Ascending aorta (tissue), 2 donors: ENCODE measurements at regions not wholly inside any gene's neighbourhood (a gene's known extent, or its start where the extent isn't known, plus 50 kb on each side); places are given as distances from the start of the nearest gene placed in this dataset.

Experiments
- DNase-seq, 2 donors: peaks; one replicate each; pipeline ENCODE4 v3.0.0-alpha.2; 2019; ENCODE audit warnings: low spot score in 2 of 2
- H3K27ac ChIP-seq, 2 donors: fragments of 200-600 bp; sonication (generic); one replicate each; pipeline ENCODE4 v1.5.1; 2016 to 2017; ENCODE audit warnings: mild to moderate bottlenecking in 1 of 2
- H3K27me3 ChIP-seq: fragments of 200-600 bp; sonication (generic); one replicate; pipeline ENCODE4 v1.5.1; 2017
- H3K36me3 ChIP-seq, 2 donors: fragments of 200-600 bp; sonication (generic); one replicate each; pipeline ENCODE4 v1.5.1; 2016
- H3K4me1 ChIP-seq, 2 donors: fragments of 200-600 bp; sonication (generic); one replicate each; pipeline ENCODE4 v1.5.1; 2016 to 2017; ENCODE audit warnings: mild to moderate bottlenecking in 1 of 2
- H3K4me3 ChIP-seq, 2 donors: fragments of 200-600 bp; sonication (generic); one replicate each; pipeline ENCODE4 v1.5.1; 2016 to 2017; ENCODE audit warnings: mild to moderate bottlenecking in 1 of 2
- H3K9me3 ChIP-seq, 2 donors: fragments of 200-600 bp; sonication (generic); one replicate each; pipeline ENCODE4 v1.5.1; 2016
- CTCF ChIP-seq, 3 experiments: fragments of 200-600 bp in 2 of 3; fragments of 450-650 bp in 1 of 3; sonication (generic) in 2 of 3; IDR thresholded peaks; one replicate each; pipeline ENCODE4 v1.5.1; 2016 to 2019; ENCODE audit warnings: antibody characterized with exemption in 3 of 3, mild to moderate bottlenecking in 1 of 3, moderate library complexity in 1 of 3
- intact Hi-C: fragments of 100-400 bp; cut with DNase I; formaldehyde crosslinking; loops from one replicate; pipeline ENCODE4 v1.15.1; 2023

GRCh38 chr2:125861461-125861860 is 794.5 kb upstream of the GYPC start:
- Histone ChIP-seq H3K4me3 (no peak overlapping the region), H3K9me3 (no peaks in the 10 kb centered on the region), H3K27ac (no peak overlapping the region), H3K27me3 (no peaks in the 10 kb centered on the region), H3K4me1 (no peaks in the 10 kb centered on the region), H3K36me3 (no peaks in the 10 kb centered on the region)
- intact Hi-C loops = no loop called here
- TF ChIP-seq CTCF (IDR thresholded peaks at IDR 0.05) = no peak
- DNase-seq = no peak

GRCh38 chr2:125867908-125868307 is 788.0 kb upstream of the GYPC start:
- no peaks in the 10 kb centered on the region for H3K4me1 ChIP-seq
- intact Hi-C loops = no loop called here
- H3K27ac ChIP-seq = no peak overlapping the region
- H3K27me3 ChIP-seq = no peaks in the 10 kb centered on the region
- H3K36me3 ChIP-seq = no peaks in the 10 kb centered on the region
- H3K9me3 ChIP-seq = no peaks in the 10 kb centered on the region
- no peak overlapping the region for H3K4me3 ChIP-seq
- DNase-seq = no peak
- no peak for TF ChIP-seq CTCF (IDR thresholded peaks at IDR 0.05)

GRCh38 chr2:125870264-125870663 is 785.7 kb upstream of the GYPC start:
- Histone ChIP-seq H3K4me1 (no peaks in the 10 kb centered on the region), H3K36me3 (no peaks in the 10 kb centered on the region), H3K27me3 (no peaks in the 10 kb centered on the region), H3K4me3 (no peak overlapping the region), H3K9me3 (no peaks in the 10 kb centered on the region), H3K27ac (no peak overlapping the region)
- intact Hi-C loops = no loop called here
- no peak for TF ChIP-seq CTCF (IDR thresholded peaks at IDR 0.05)
- no peak for DNase-seq

- Histone ChIP-seq H3K9me3 (no peaks in the 10 kb centered on the region), H3K27ac (no peak overlapping the region), H3K4me3 (no peak overlapping the region), H3K36me3 (no peaks in the 10 kb centered on the region), H3K4me1 (no peaks in the 10 kb centered on the region), H3K27me3 (no peaks in the 10 kb centered on the region)
- DNase-seq = no peak
- intact Hi-C loops = no loop called here
- TF ChIP-seq CTCF (IDR thresholded peaks at IDR 0.05) = no peak
These were observed 785.2 kb upstream of the GYPC start for GRCh38 chr2:125870746-125871145.

GRCh38 chr2:125874564-125874963 is 781.4 kb upstream of the GYPC start:
- no peaks in the 10 kb centered on the region for H3K36me3 ChIP-seq
- no peak overlapping the region for H3K4me3 ChIP-seq
- intact Hi-C loops = no loop called here
- no peaks in the 10 kb centered on the region for H3K4me1 ChIP-seq
- no peaks in the 10 kb centered on the region for H3K27me3 ChIP-seq
- H3K27ac ChIP-seq = no peak overlapping the region
- no peak for TF ChIP-seq CTCF (IDR thresholded peaks at IDR 0.05)
- H3K9me3 ChIP-seq = no peaks in the 10 kb centered on the region
- DNase-seq = no peak

- Histone ChIP-seq H3K27me3 (no peaks in the 10 kb centered on the region), H3K4me1 (no peaks in the 10 kb centered on the region), H3K36me3 (no peaks in the 10 kb centered on the region), H3K4me3 (no peak overlapping the region), H3K27ac (no peak overlapping the region), H3K9me3 (no peaks in the 10 kb centered on the region)
- intact Hi-C loops = no loop called here
- DNase-seq = no peak
- no peak for TF ChIP-seq CTCF (IDR thresholded peaks at IDR 0.05)
These were observed 770.6 kb upstream of the GYPC start for GRCh38 chr2:125885340-125885739.
